HUDEP-2 (cell line): ENCODE measurements at regions not wholly inside any gene's neighbourhood (a gene's known extent, or its start where the extent isn't known, plus 50 kb on each side); places are given as distances from the start of the nearest gene placed in this dataset.
"Not testable (repeated sequence)": the region's sequence is repeated elsewhere in the genome, so short reads cannot be mapped to it uniquely, and the experiment has no call there.

Experiments
- DNase-seq, 76 experiments: peaks; one replicate each; lab custom pipeline; 2025; ENCODE audit not compliant: unreplicated experiment in 76 of 76; lab: John Stamatoyannopoulos, UW

- DNase-seq = no peak
These were observed 61.5 kb downstream of the PRSS23 start for GRCh38 chr11:86861810-86862209.

GRCh38 chr11:86863476-86863875, 63.1 kb downstream of the PRSS23 start:
- DNase-seq = no peak

- DNase-seq = no peak
These were observed 65.1 kb downstream of the PRSS23 start for GRCh38 chr11:86865436-86865835.

- DNase-seq = no peak
These were observed 69.2 kb downstream of the PRSS23 start for GRCh38 chr11:86869531-86869930.

GRCh38 chr11:86869966-86870570, 69.7 kb downstream of the PRSS23 start:
- DNase-seq = peak in 47 of 76 experiments; percentile 2 to 65 (median 32)

- DNase-seq = no peak
These were observed 73.3 kb downstream of the PRSS23 start for GRCh38 chr11:86873573-86874083.

GRCh38 chr11:86874304-86875056, 74.1 kb downstream of the PRSS23 start:
- DNase-seq = no peak

GRCh38 chr11:86876716-86877234, 76.4 kb downstream of the PRSS23 start:
- DNase-seq = no peak

- no peak for DNase-seq
These were observed 77.2 kb downstream of the PRSS23 start for GRCh38 chr11:86877503-86877902.

- not testable (repeated sequence) for DNase-seq
These were observed 76.0 kb downstream of the FZD4 start for GRCh38 chr11:86879241-86879640.

- no peak for DNase-seq
These were observed 69.9 kb downstream of the FZD4 start for GRCh38 chr11:86885311-86885710.

GRCh38 chr11:86888164-86889000, 66.8 kb downstream of the FZD4 start:
- no peak for DNase-seq

GRCh38 chr11:86889001-86889341, 66.2 kb downstream of the FZD4 start:
- no peak for DNase-seq

GRCh38 chr11:86891036-86891435, 64.2 kb downstream of the FZD4 start:
- DNase-seq = no peak

- DNase-seq = no peak
These were observed 62.0 kb downstream of the FZD4 start for GRCh38 chr11:86893235-86893634.
